H1 (cell line): ENCODE measurements at regions not wholly inside any gene's neighbourhood (a gene's known extent, or its start where the extent isn't known, plus 50 kb on each side); places are given as distances from the start of the nearest gene placed in this dataset.

ENCODE experiments used
- CHD7 ChIP-seq: fragments of 300-600 bp; sonication (generic); IDR thresholded peaks from 2 replicates; pipeline ENCODE4 v1.7.1; 2012; ENCODE audit warnings: low read length, moderate library complexity, mild to moderate bottlenecking, inconsistent platforms; ENCODE audit not compliant: insufficient replicate concordance
- CREB1 ChIP-seq: IDR thresholded peaks from 2 replicates; pipeline ENCODE4 v1.6.1; 2012; ENCODE audit warnings: inconsistent platforms
- EP300 ChIP-seq, 2 experiments: IDR thresholded peaks; 1 replicate in 1 of 2; 2 replicates in 1 of 2; pipeline ENCODE4 v1.6.1; 2011 to 2012; ENCODE audit warnings: low read depth in 2 of 2, low read length in 2 of 2, mild to moderate bottlenecking in 2 of 2, borderline replicate concordance in 1 of 2, inconsistent platforms in 1 of 2, moderate library complexity in 1 of 2
- FOSL1 ChIP-seq: IDR thresholded peaks from 2 replicates; pipeline ENCODE4 v1.6.1; 2011; ENCODE audit warnings: mild to moderate bottlenecking, low read depth, low read length, moderate library complexity; ENCODE audit not compliant: insufficient read depth
- RAD21 ChIP-seq, 2 experiments: IDR thresholded peaks in 1 of 2; conservative IDR thresholded peaks in 1 of 2; 2 replicates each; pipeline ENCODE4 v1.6.1; 2011; ENCODE audit warnings: low read depth in 2 of 2, low read length in 2 of 2, improper control_type of control experiment in 1 of 2, inconsistent platforms in 1 of 2, mild to moderate bottlenecking in 1 of 2, moderate library complexity in 1 of 2
- RXRA ChIP-seq: IDR thresholded peaks from 2 replicates; pipeline ENCODE4 v1.6.1; 2011; ENCODE audit warnings: low read depth, mild to moderate bottlenecking, low read length, moderate library complexity; ENCODE audit not compliant: insufficient read depth
- SAP30 ChIP-seq: fragments of 300-600 bp; sonication (generic); IDR thresholded peaks from 2 replicates; pipeline ENCODE4 v1.7.1; 2012; ENCODE audit warnings: low read length, moderate library complexity, mild to moderate bottlenecking, inconsistent platforms; ENCODE audit not compliant: insufficient read depth, insufficient replicate concordance
- SIN3A ChIP-seq, 2 experiments: IDR thresholded peaks in 1 of 2; conservative IDR thresholded peaks in 1 of 2; 2 replicates each; pipeline ENCODE4 v1.6.1; 2011 to 2012; ENCODE audit warnings: low read length in 2 of 2, improper control_type of control experiment in 1 of 2, low read depth in 1 of 2, mild to moderate bottlenecking in 1 of 2
- TCF12 ChIP-seq: IDR thresholded peaks from 2 replicates; pipeline ENCODE4 v1.6.1; 2011; ENCODE audit warnings: low read depth, mild to moderate bottlenecking, low read length

- TF ChIP-seq CHD7 (no peak), TCF12 (no peak), SIN3A (conservative IDR thresholded peaks at IDR 0.05 in 1 of 2, IDR thresholded peaks at IDR 0.05 in 1 of 2; ENCODE audit: low read depth in 1 of 2, low read length in 2 of 2) (no peak), FOSL1 (no peak), RAD21 (IDR thresholded peaks at IDR 0.05 in 1 of 2, conservative IDR thresholded peaks at IDR 0.05 in 1 of 2; ENCODE audit: low read depth in 2 of 2, low read length in 2 of 2) (no peak), CREB1 (no peak), SAP30 (no peak), RXRA (no peak), EP300 (IDR thresholded peaks at IDR 0.05; ENCODE audit: borderline replicate concordance in 1 of 2, low read depth in 2 of 2, low read length in 2 of 2) (no peak)
Observed at GRCh38 chr10:2439000-2439399, 628.3 kb upstream of the PFKP start (continued).
